ENCODE measurements at regions not wholly inside any gene's neighbourhood (a gene's known extent, or its start where the extent isn't known, plus 50 kb on each side); places are given as distances from the start of the nearest gene placed in this dataset.

DNA sequence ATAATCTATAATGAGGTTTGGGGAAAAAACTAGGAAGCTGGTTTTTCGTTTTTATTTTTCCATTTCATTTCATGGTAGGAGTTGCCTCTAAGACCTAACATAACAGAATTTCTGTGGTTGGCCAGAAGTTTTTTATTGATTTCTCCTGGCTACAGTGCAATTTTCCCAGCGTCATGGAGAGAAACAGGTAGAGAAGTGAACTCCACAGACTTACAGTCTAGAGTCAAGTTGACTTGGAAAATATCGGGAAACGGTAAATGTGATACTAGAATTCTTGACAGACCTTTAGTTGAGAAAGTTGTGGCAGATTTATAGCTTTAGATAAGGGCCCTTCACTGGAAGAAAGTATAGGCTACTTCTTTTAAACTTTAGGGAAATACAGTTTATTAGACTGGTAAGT, 238.3 kb downstream of the DOK5 start:
- H3K27ac ChIP-seq: no peak overlapping the region
- DNase-seq (ENCODE audit: low spot score): no peak
- H3K4me1 ChIP-seq (replicated peaks): no peaks in the 10 kb centered on the region
- WGBS: 72% methylated on average over 4 of the region's 4 CpGs
- H3K27me3 ChIP-seq (replicated peaks; ENCODE audit: insufficient read depth): no peaks in the 10 kb centered on the region
- H3K36me3 ChIP-seq: no peaks in the 10 kb centered on the region
- intact Hi-C loops (cut with DNase I): no loop called here
- H3K9me3 ChIP-seq: no peaks in the 10 kb centered on the region
- no peak overlapping the region for H3K4me3 ChIP-seq
- no peak for TF ChIP-seq POLR2AphosphoS5 (IDR thresholded peaks at IDR 0.05)
- TF ChIP-seq CTCF (IDR thresholded peaks at IDR 0.05): no peak
- TF ChIP-seq POLR2A (IDR thresholded peaks at IDR 0.05): no peak

GRCh38 chr20:54711071-54711470, 235.7 kb downstream of the DOK5 start:
- H3K4me1 ChIP-seq (replicated peaks): no peaks in the 10 kb centered on the region
- no peaks in the 10 kb centered on the region for H3K36me3 ChIP-seq
- no peaks in the 10 kb centered on the region for H3K27me3 ChIP-seq (replicated peaks; ENCODE audit: insufficient read depth)
- no peaks in the 10 kb centered on the region for H3K9me3 ChIP-seq
- no peak for TF ChIP-seq POLR2AphosphoS5 (IDR thresholded peaks at IDR 0.05)
- TF ChIP-seq CTCF (IDR thresholded peaks at IDR 0.05): no peak
- TF ChIP-seq POLR2A (IDR thresholded peaks at IDR 0.05): no peak
- 42% methylated on average over 4 of the region's 4 CpGs for WGBS
- intact Hi-C loops (cut with DNase I): no loop called here
- no peak overlapping the region for H3K27ac ChIP-seq
- no peak overlapping the region for H3K4me3 ChIP-seq
- DNase-seq (ENCODE audit: low spot score): no peak

- no peaks in the 10 kb centered on the region for H3K4me1 ChIP-seq (replicated peaks)
- no peak overlapping the region for H3K27ac ChIP-seq
- intact Hi-C loops (cut with DNase I): no loop called here
- no peaks in the 10 kb centered on the region for H3K27me3 ChIP-seq (replicated peaks; ENCODE audit: insufficient read depth)
- TF ChIP-seq POLR2A (IDR thresholded peaks at IDR 0.05) (no peak), CTCF (IDR thresholded peaks at IDR 0.05) (no peak), POLR2AphosphoS5 (IDR thresholded peaks at IDR 0.05) (no peak)
- H3K4me3 ChIP-seq: no peak overlapping the region
- no peak for DNase-seq (ENCODE audit: low spot score)
- H3K36me3 ChIP-seq: no peaks in the 10 kb centered on the region
- H3K9me3 ChIP-seq: no peaks in the 10 kb centered on the region
- 83% methylated on average over 2 of the region's 2 CpGs for WGBS
Observed at GRCh38 chr20:54710341-54710740, 234.9 kb downstream of the DOK5 start.

- Histone ChIP-seq H3K36me3 (no peaks in the 10 kb centered on the region), H3K9me3 (no peaks in the 10 kb centered on the region), H3K4me1 (replicated peaks) (no peaks in the 10 kb centered on the region), H3K27ac (no peak overlapping the region), H3K4me3 (no peak overlapping the region), H3K27me3 (replicated peaks; ENCODE audit: insufficient read depth) (no peaks in the 10 kb centered on the region)
- DNase-seq (ENCODE audit: low spot score): no peak
- no peak for TF ChIP-seq CTCF (IDR thresholded peaks at IDR 0.05)
- TF ChIP-seq POLR2A (IDR thresholded peaks at IDR 0.05): no peak
- TF ChIP-seq POLR2AphosphoS5 (IDR thresholded peaks at IDR 0.05): no peak
- intact Hi-C loops (cut with DNase I): no loop called here
Observed at GRCh38 chr20:54708229-54708628, 232.8 kb downstream of the DOK5 start.

GRCh38 chr20:54707801-54708200, 232.4 kb downstream of the DOK5 start:
- H3K4me1 ChIP-seq (replicated peaks): no peaks in the 10 kb centered on the region
- WGBS: 67% methylated on average over 1 of the region's 1 CpG
- intact Hi-C loops (cut with DNase I): no loop called here

More at GRCh38 chr20:54707801-54708200, 232.4 kb downstream of the DOK5 start:
- Histone ChIP-seq H3K4me3 (no peak overlapping the region), H3K9me3 (no peaks in the 10 kb centered on the region), H3K27ac (no peak overlapping the region), H3K36me3 (no peaks in the 10 kb centered on the region), H3K27me3 (replicated peaks; ENCODE audit: insufficient read depth) (no peaks in the 10 kb centered on the region)
- no peak for TF ChIP-seq POLR2AphosphoS5 (IDR thresholded peaks at IDR 0.05)
- no peak for TF ChIP-seq POLR2A (IDR thresholded peaks at IDR 0.05)
- no peak for DNase-seq (ENCODE audit: low spot score)

Data from prostate gland (tissue), 2 donors.